Activated CD8-positive, alpha-beta T cell treated with anti-CD3 and anti-CD28 coated beads for 36 hours (primary cell): ENCODE measurements at regions not wholly inside any gene's neighbourhood (a gene's known extent, or its start where the extent isn't known, plus 50 kb on each side); places are given as distances from the start of the nearest gene placed in this dataset.

Experiments used
- ATAC-seq: fragments of 200-7000 bp; cut with Tn5 transposase; one replicate; pipeline ENCODE4 v1.10.0; 2021; ENCODE audit warnings: mild to moderate bottlenecking, moderate library complexity
- CTCF ChIA-PET: fragments of 350-600 bp; sonication (Branson Sonifier 250); formaldehyde crosslinking; loops from one replicate; lab custom pipeline; 2021; ENCODE audit warnings: antibody characterized with exemption; lab: Charles Lee
- POLR2A ChIA-PET: fragments of 350-600 bp; sonication (Branson Sonifier 250); formaldehyde crosslinking; loops from one replicate; lab custom pipeline; 2021; ENCODE audit warnings: antibody characterized with exemption; lab: Charles Lee
- DNase-seq: peaks from one replicate; pipeline ENCODE4 v3.0.0-alpha.2; 2020
- H3K27ac Mint-ChIP-seq: one replicate; pipeline ENCODE4 v1.8.0; 2021; ENCODE audit warnings: mild to moderate bottlenecking, mixed read lengths
- H3K27me3 Mint-ChIP-seq: one replicate; pipeline ENCODE4 v1.8.0; 2021; ENCODE audit warnings: mixed read lengths
- H3K36me3 Mint-ChIP-seq: one replicate; pipeline ENCODE4 v1.8.0; 2021; ENCODE audit warnings: low read depth, mixed read lengths
- H3K4me1 Mint-ChIP-seq: one replicate; pipeline ENCODE4 v1.8.0; 2021; ENCODE audit warnings: low read depth, mixed read lengths
- H3K4me3 Mint-ChIP-seq: one replicate; pipeline ENCODE4 v1.8.0; 2021; ENCODE audit warnings: mild to moderate bottlenecking, moderate library complexity, mixed read lengths
- H3K9me3 Mint-ChIP-seq: one replicate; pipeline ENCODE4 v1.8.0; 2021; ENCODE audit warnings: mixed read lengths
- intact Hi-C: fragments of 100-400 bp; cut with micrococcal nuclease; formaldehyde crosslinking; loops from one replicate; pipeline ENCODE4 v1.10.0; 2022
- TF ChIP-seq, protein P1 (sequence below): fragments of 200-600 bp; IDR thresholded peaks from one replicate; pipeline ENCODE4 v1.8.0; 2022; ENCODE audit warnings: antibody characterized with exemption, mild to moderate bottlenecking

DNA sequence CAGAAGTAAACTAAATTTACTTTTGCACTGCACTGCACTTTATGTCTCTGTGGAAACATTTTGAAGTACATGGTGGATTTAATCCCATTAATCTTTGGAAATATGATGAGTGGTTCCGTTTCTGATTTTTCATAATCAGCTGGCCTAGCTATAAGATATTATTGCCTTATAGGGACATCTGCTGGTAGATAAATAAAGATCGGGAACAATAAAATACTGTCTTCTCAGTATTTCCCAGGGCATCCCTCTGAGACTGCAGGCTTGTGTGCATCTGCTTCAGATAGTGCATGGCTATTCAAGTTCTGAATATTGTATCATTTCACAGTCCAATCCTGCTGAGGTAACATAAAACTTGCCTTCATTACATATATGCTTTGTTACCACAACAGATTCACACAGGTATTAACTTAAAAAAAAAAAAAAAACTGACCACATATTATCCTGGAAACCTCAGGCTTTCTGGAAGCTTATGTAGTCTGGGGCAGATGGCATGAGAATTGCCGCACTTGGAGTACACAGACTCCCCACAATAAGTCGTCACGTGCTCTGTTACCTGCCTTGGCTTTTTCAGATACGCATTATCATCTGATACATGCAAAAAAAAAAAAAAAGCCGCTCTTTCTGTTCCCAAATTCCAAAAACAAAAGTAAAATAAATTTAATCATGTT is 330.8 kb upstream of the AGTR1 start:
- no peak for ATAC-seq

DNA sequence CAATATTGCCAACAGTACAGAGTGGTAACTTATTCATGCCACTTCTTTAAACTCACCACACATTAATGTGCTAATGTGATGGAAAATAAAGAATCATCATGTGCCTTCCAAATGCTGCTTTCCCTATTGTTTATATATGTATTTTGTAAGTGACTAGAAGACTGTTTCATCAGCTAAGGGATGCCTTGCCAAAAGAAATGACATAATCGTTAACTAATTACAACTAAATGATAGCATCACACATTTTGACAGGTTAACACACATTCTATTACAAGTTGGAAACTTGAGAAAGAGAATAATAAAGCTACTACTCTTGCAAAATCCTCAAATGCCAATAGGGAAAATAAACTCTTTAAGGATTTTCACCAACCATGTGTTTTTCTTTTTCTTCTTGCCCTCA is 329.9 kb upstream of the AGTR1 start:
- DNase-seq (no peak), ATAC-seq (no peak)
- TF ChIP-seq, protein P1, sequence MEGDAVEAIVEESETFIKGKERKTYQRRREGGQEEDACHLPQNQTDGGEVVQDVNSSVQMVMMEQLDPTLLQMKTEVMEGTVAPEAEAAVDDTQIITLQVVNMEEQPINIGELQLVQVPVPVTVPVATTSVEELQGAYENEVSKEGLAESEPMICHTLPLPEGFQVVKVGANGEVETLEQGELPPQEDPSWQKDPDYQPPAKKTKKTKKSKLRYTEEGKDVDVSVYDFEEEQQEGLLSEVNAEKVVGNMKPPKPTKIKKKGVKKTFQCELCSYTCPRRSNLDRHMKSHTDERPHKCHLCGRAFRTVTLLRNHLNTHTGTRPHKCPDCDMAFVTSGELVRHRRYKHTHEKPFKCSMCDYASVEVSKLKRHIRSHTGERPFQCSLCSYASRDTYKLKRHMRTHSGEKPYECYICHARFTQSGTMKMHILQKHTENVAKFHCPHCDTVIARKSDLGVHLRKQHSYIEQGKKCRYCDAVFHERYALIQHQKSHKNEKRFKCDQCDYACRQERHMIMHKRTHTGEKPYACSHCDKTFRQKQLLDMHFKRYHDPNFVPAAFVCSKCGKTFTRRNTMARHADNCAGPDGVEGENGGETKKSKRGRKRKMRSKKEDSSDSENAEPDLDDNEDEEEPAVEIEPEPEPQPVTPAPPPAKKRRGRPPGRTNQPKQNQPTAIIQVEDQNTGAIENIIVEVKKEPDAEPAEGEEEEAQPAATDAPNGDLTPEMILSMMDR, result no peak
- ChIA-PET POLR2A (no interaction called here), CTCF (no interaction called here)
- Mint-ChIP-seq H3K36me3 (no peaks in the 10 kb centered on the region), H3K27me3 (no peaks in the 10 kb centered on the region), H3K27ac (no peak overlapping the region), H3K4me3 (no peak overlapping the region), H3K9me3 (no peaks in the 10 kb centered on the region), H3K4me1 (no peaks in the 10 kb centered on the region)
- intact Hi-C loops, result no loop called here

More for the DNA sequence above, 330.8 kb upstream of the AGTR1 start:
- ChIA-PET POLR2A (no interaction called here), CTCF (no interaction called here)
- no peak for DNase-seq
- Mint-ChIP-seq H3K27me3 (no peaks in the 10 kb centered on the region), H3K4me3 (no peak overlapping the region), H3K4me1 (no peaks in the 10 kb centered on the region), H3K9me3 (no peaks in the 10 kb centered on the region), H3K36me3 (no peaks in the 10 kb centered on the region), H3K27ac (no peak overlapping the region)
- intact Hi-C loops, result no loop called here
- TF ChIP-seq, protein P1, result no peak

DNA sequence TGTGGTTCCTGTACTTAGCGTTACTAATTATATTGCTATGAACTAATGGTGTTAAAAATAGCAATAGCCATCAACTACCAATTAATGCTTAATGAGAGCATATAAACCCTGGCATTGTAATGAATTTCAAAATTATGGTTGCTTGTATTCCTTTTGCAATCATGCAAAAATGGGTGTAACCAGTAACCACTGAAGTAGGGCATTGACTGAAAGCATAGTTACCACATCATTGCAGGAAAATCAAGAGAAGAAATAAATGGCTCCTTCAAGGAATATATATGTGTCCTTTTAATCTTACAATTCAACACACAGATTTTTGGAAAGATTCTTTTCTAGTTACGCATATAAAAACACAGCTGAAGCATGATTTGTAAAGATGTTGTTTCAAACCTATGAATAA is 328.3 kb upstream of the AGTR1 start:
- H3K9me3 Mint-ChIP-seq, result no peaks in the 10 kb centered on the region
- no peaks in the 10 kb centered on the region for H3K4me1 Mint-ChIP-seq
- H3K27ac Mint-ChIP-seq, result no peak overlapping the region
- ATAC-seq (no peak), DNase-seq (no peak)
- TF ChIP-seq, protein P1, result no peak
- no peaks in the 10 kb centered on the region for H3K27me3 Mint-ChIP-seq
- CTCF ChIA-PET, result no interaction called here
- no peaks in the 10 kb centered on the region for H3K36me3 Mint-ChIP-seq
- POLR2A ChIA-PET, result no interaction called here
- intact Hi-C loops, result no loop called here
- no peak overlapping the region for H3K4me3 Mint-ChIP-seq

DNA sequence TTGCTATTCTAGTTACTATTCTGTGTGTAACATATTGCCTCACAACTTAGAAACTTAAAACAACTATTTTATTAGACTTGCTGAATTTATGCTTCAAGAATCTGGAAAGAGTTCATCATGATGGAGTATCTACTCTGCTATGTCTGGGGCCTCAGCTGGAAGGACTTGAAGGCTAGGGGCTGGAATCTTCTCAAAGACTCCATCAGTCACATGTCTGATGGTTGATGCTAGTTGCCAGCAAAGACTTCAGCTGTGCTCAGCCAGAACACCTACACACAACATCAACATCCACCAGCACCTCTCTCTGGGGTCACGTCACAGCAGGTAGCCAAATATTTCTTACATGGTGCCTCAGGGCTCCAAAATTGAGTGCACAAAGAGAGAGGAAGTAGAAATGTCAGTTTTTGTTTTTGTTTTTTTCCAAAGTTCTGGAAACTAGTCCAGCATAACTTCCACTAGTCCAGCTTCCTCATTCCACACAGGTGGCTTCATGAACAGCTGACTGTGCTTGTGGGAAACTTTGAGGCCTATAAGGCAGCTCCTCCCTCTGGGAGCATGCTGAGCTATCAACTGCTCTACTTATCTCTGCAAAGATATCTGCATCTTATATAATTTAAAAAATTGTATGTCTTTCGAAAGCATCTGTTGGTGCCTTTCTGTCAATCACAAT is 325.4 kb upstream of the AGTR1 start:
- Mint-ChIP-seq H3K27me3 (no peaks in the 10 kb centered on the region), H3K9me3 (no peaks in the 10 kb centered on the region), H3K4me3 (no peak overlapping the region), H3K36me3 (no peaks in the 10 kb centered on the region), H3K27ac (no peak overlapping the region), H3K4me1 (no peaks in the 10 kb centered on the region)
- ChIA-PET POLR2A (interaction anchor here (0.6 kb wide), 1 partner anchor 788 kb away, joined by 3 read pairs; no protein-coding TSS in a partner anchor), CTCF (no interaction called here)
- intact Hi-C loops, result no loop called here
- TF ChIP-seq, protein P1, result no peak
- ATAC-seq, result no peak
- DNase-seq, result no peak

DNA sequence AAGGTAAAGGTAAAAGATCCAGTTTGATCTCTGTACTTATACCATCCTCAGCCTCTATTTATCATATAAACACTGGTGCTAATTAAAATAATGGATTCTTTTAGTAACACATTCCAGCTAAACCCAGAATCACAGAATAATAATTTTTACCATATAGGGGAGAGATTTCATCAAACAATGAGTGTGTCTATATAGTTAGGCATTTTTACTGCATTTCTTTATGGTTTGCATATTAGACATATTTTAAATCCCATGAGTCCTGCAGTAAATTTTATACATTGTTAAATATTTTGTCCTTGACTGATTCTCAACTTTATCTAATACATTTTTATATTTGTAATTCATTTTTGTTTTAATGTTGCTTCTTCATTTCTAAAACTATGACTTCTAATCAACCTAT is 323.7 kb upstream of the AGTR1 start:
- ChIA-PET CTCF (no interaction called here), POLR2A (no interaction called here)
- Mint-ChIP-seq H3K4me3 (no peak overlapping the region), H3K27me3 (no peaks in the 10 kb centered on the region), H3K9me3 (no peaks in the 10 kb centered on the region), H3K27ac (no peak overlapping the region), H3K4me1 (no peaks in the 10 kb centered on the region), H3K36me3 (no peaks in the 10 kb centered on the region)
- TF ChIP-seq, protein P1, result no peak
- intact Hi-C loops, result no loop called here
- ATAC-seq, result no peak
- DNase-seq, result no peak
